Fibroblast of the aortic adventitia (primary cell): ENCODE measurements at regions not wholly inside any gene's neighbourhood (a gene's known extent, or its start where the extent isn't known, plus 50 kb on each side); places are given as distances from the start of the nearest gene placed in this dataset.
A peak's percentile ranks its signal among the peaks of the same experiment; 100 is the strongest.

Experiments
- DNase-seq: peaks from one replicate; pipeline ENCODE4 v3.0.0-alpha.2; 2010; ENCODE audit warnings: low read depth
- H3K4me3 ChIP-seq: 2 replicates; pipeline ENCODE4 v1.5.1; 2011; ENCODE audit warnings: low read depth, mild to moderate bottlenecking, control low read depth, low read length, moderate library complexity
- CTCF ChIP-seq: IDR thresholded peaks from 2 replicates; pipeline ENCODE4 v1.5.1; 2011; ENCODE audit warnings: mild to moderate bottlenecking, low read length, control low read depth, inconsistent platforms; ENCODE audit not compliant: insufficient read depth

GRCh38 chr5:34501840-34502239 lies 154.3 kb upstream of the RAI14 start:
- no peak overlapping the region for H3K4me3 ChIP-seq
- DNase-seq = no peak
- TF ChIP-seq CTCF = no peak

GRCh38 chr5:34502581-34502980 lies 153.5 kb upstream of the RAI14 start:
- H3K4me3 ChIP-seq = no peak overlapping the region
- no peak for TF ChIP-seq CTCF
- no peak for DNase-seq

- H3K4me3 ChIP-seq = no peak overlapping the region
- DNase-seq = peak; percentile 61
- TF ChIP-seq CTCF = no peak
Observed at GRCh38 chr5:34503379-34504253, 152.5 kb upstream of the RAI14 start.

- no peak for TF ChIP-seq CTCF
- no peak for DNase-seq
- no peak overlapping the region for H3K4me3 ChIP-seq
Observed at GRCh38 chr5:34504967-34505366, 151.2 kb upstream of the RAI14 start.

GRCh38 chr5:34505731-34506130 lies 150.4 kb upstream of the RAI14 start:
- DNase-seq = no peak
- no peak overlapping the region for H3K4me3 ChIP-seq
- no peak for TF ChIP-seq CTCF

- no peak for DNase-seq
- no peak overlapping the region for H3K4me3 ChIP-seq
- TF ChIP-seq CTCF = no peak
Observed at GRCh38 chr5:34507933-34508332, 148.2 kb upstream of the RAI14 start.
